HCT116 (cell line): ENCODE measurements at regions not wholly inside any gene's neighbourhood (a gene's known extent, or its start where the extent isn't known, plus 50 kb on each side); places are given as distances from the start of the nearest gene placed in this dataset.

Experiments used
- ATAC-seq: fragments of 200-7000 bp; cut with Tn5 transposase; 2 replicates; pipeline ENCODE4 v1.9.1; 2020; ENCODE audit warnings: mild to moderate bottlenecking, moderate library complexity
- BruUV-seq: library from RNA; stranded (reverse); fragments of 400-500 nt; replicated peaks from 2 replicates; lab custom pipeline; 2021; lab: Mats Ljungman, UMichigan
- CTCF ChIA-PET: fragments of 300-600 bp; sonication (Branson Sonifier 250); formaldehyde crosslinking; loops from one replicate; lab custom pipeline; 2021; ENCODE audit warnings: antibody characterized with exemption; lab: Charles Lee
- POLR2A ChIA-PET: fragments of 300-600, 350-600 bp; sonication (Branson Sonifier 250); formaldehyde crosslinking; loops from one replicate; lab custom pipeline; 2021; ENCODE audit warnings: antibody characterized with exemption; lab: Charles Lee
- RAD21 ChIA-PET, 2 experiments: fragments of 300-600 bp; sonication (Branson Sonifier 250); formaldehyde crosslinking; loops; one replicate each; lab custom pipeline; 2023; ENCODE audit warnings: low total read pairs in 2 of 2; ENCODE audit not compliant: uncharacterized antibody in 2 of 2, unreplicated experiment in 2 of 2, low non-redundant PET in 1 of 2; lab: Charles Lee
- DNase-seq: peaks from one replicate; pipeline ENCODE4 v3.0.0-alpha.2; 2010; ENCODE audit warnings: low read depth, low spot score
- H2AFZ ChIP-seq: fragments of 200-600 bp; shearing (Covaris generic), sonication (generic); 2 replicates; pipeline ENCODE4 v1.6.1; 2017; ENCODE audit warnings: low read depth, mixed run types, mixed read lengths, antibody characterized with exemption, low read length; ENCODE audit not compliant: poor library complexity, severe bottlenecking
- H3K27ac ChIP-seq: 2 replicates; pipeline ENCODE4 v1.5.1; 2012; ENCODE audit warnings: low read depth, low read length
- H3K27me3 ChIP-seq: fragments of 200-600 bp; sonication (generic); 2 replicates; pipeline ENCODE4 v1.6.1; 2016; ENCODE audit warnings: mixed run types, low read length, mixed read lengths; ENCODE audit not compliant: insufficient read depth
- H3K36me3 ChIP-seq, 2 experiments: fragments of 200-500 bp in 1 of 2; fragments of 200-600 bp in 1 of 2; sonication (Bioruptor generic) in 1 of 2; sonication (generic) in 1 of 2; 2 replicates each; pipeline versions ENCODE4 v1.5.1 to v1.6.1; 2014 to 2016; ENCODE audit warnings: low read length in 2 of 2, inconsistent platforms in 1 of 2, mixed read lengths in 1 of 2, mixed run types in 1 of 2; ENCODE audit not compliant: insufficient read depth in 2 of 2, control insufficient read depth in 1 of 2
- H3K4me1 ChIP-seq, 2 experiments: fragments of 200-600 bp in 1 of 2; sonication (generic) in 1 of 2; 2 replicates each; pipeline versions ENCODE4 v1.5.1 to v1.6.1; 2012 to 2017; ENCODE audit warnings: low read length in 2 of 2, inconsistent platforms in 1 of 2, mild to moderate bottlenecking in 1 of 2, mixed read lengths in 1 of 2, mixed run types in 1 of 2, moderate library complexity in 1 of 2; ENCODE audit not compliant: insufficient read depth in 2 of 2, control insufficient read depth in 1 of 2
- H3K4me2 ChIP-seq: fragments of 200-600 bp; sonication (generic); 2 replicates; pipeline ENCODE4 v1.6.1; 2017; ENCODE audit warnings: mixed run types, low read length, mixed read lengths
- H3K4me3 ChIP-seq, 2 experiments: fragments of 200-600 bp in 1 of 2; sonication (generic) in 1 of 2; replicated peaks in 1 of 2; 2 replicates each; pipeline ENCODE4 v1.5.1; 2011 to 2016; ENCODE audit warnings: low read length in 2 of 2, control low read depth in 1 of 2, low read depth in 1 of 2, mild to moderate bottlenecking in 1 of 2, mixed read lengths in 1 of 2, mixed run types in 1 of 2
- H3K79me2 ChIP-seq: fragments of 200-600 bp; sonication (generic); 2 replicates; pipeline ENCODE4 v1.6.1; 2017; ENCODE audit warnings: mild to moderate bottlenecking, mixed run types, low read length, moderate library complexity, mixed read lengths; ENCODE audit not compliant: insufficient read depth
- H3K9ac ChIP-seq: fragments of 200-600 bp; sonication (generic); 2 replicates; pipeline ENCODE4 v1.6.1; 2016; ENCODE audit warnings: low read length, mixed read lengths
- H3K9me2 ChIP-seq: fragments of 200-600 bp; sonication (generic), shearing (Covaris generic); 2 replicates; pipeline ENCODE4 v1.6.1; 2017; ENCODE audit warnings: mixed run types, mild to moderate bottlenecking, moderate library complexity; ENCODE audit not compliant: insufficient read depth
- H3K9me3 ChIP-seq, 2 experiments: fragments of 200-500 bp in 1 of 2; fragments of 200-600 bp in 1 of 2; sonication (Bioruptor generic) in 1 of 2; sonication (generic) in 1 of 2; 2 replicates each; pipeline ENCODE4 v1.6.1; 2014 to 2017; ENCODE audit warnings: low read length in 2 of 2, mixed read lengths in 2 of 2, inconsistent platforms in 1 of 2, low read depth in 1 of 2, mild to moderate bottlenecking in 1 of 2, mixed run types in 1 of 2, moderate library complexity in 1 of 2; ENCODE audit not compliant: control insufficient read depth in 1 of 2, insufficient read depth in 1 of 2
- H4K20me1 ChIP-seq: fragments of 200-600 bp; sonication (generic), shearing (Covaris generic); 2 replicates; pipeline ENCODE4 v1.6.1; 2017; ENCODE audit warnings: mixed run types, mild to moderate bottlenecking, moderate library complexity; ENCODE audit not compliant: insufficient read depth
- CBX3 ChIP-seq: IDR thresholded peaks from 2 replicates; pipeline ENCODE4 v1.6.1; 2012; ENCODE audit warnings: low read depth
- CTCF ChIP-seq, 3 experiments: fragments of 200-600 bp in 1 of 3; sonication (generic) in 1 of 3; IDR thresholded peaks in 2 of 3; conservative IDR thresholded peaks in 1 of 3; 2 replicates each; pipeline ENCODE4 v1.5.1; 2012 to 2017; ENCODE audit warnings: low read depth in 2 of 3, low read length in 2 of 3, antibody characterized with exemption in 1 of 3, borderline replicate concordance in 1 of 3, control low read depth in 1 of 3, mild to moderate bottlenecking in 1 of 3, mixed read lengths in 1 of 3, mixed run types in 1 of 3, moderate library complexity in 1 of 3; ENCODE audit not compliant: insufficient read depth in 1 of 3
- EGR1 ChIP-seq: IDR thresholded peaks from 2 replicates; pipeline ENCODE4 v1.6.1; 2012; ENCODE audit warnings: low read depth
- EZH2 ChIP-seq: fragments of 200-600 bp; sonication (generic); IDR thresholded peaks from 2 replicates; pipeline ENCODE4 v1.6.1; 2017; ENCODE audit warnings: antibody characterized with exemption, mixed run types
- EZH2phosphoT487 ChIP-seq: fragments of 200-600 bp; IDR thresholded peaks from 2 replicates; pipeline ENCODE4 v1.6.1; 2018; ENCODE audit warnings: antibody characterized with exemption, borderline replicate concordance
- FOSL1 ChIP-seq: IDR thresholded peaks from 2 replicates; pipeline ENCODE4 v1.6.1; 2012; ENCODE audit warnings: low read depth
- MAX ChIP-seq: IDR thresholded peaks from 2 replicates; pipeline ENCODE4 v1.6.1; 2012
- POLR2A ChIP-seq: IDR thresholded peaks from 2 replicates; pipeline ENCODE4 v1.7.0; 2011; ENCODE audit warnings: borderline replicate concordance; ENCODE audit not compliant: insufficient read depth, insufficient read length; ENCODE audit errors: extremely low read depth
- RAD21 ChIP-seq: IDR thresholded peaks from 2 replicates; pipeline ENCODE4 v1.6.1; 2012; ENCODE audit warnings: low read depth, mild to moderate bottlenecking
- SRF ChIP-seq: IDR thresholded peaks from 2 replicates; pipeline ENCODE4 v1.6.1; 2012; ENCODE audit warnings: low read depth
- TCF7L2 ChIP-seq: IDR thresholded peaks from 2 replicates; pipeline ENCODE4 v1.7.0; 2011; ENCODE audit warnings: borderline replicate concordance, inconsistent platforms; ENCODE audit not compliant: insufficient read depth, insufficient read length; ENCODE audit errors: extremely low read depth
- intact Hi-C: fragments of 100-400 bp; cut with micrococcal nuclease; formaldehyde crosslinking; loops from 2 replicates; pipeline ENCODE4 v1.10.0; 2022
- TF ChIP-seq, protein P1 (sequence below): IDR thresholded peaks from 2 replicates; pipeline ENCODE4 v1.6.1; 2011; ENCODE audit warnings: mild to moderate bottlenecking, low read length, moderate library complexity; ENCODE audit not compliant: insufficient replicate concordance; ENCODE audit errors: extremely low read depth

DNA sequence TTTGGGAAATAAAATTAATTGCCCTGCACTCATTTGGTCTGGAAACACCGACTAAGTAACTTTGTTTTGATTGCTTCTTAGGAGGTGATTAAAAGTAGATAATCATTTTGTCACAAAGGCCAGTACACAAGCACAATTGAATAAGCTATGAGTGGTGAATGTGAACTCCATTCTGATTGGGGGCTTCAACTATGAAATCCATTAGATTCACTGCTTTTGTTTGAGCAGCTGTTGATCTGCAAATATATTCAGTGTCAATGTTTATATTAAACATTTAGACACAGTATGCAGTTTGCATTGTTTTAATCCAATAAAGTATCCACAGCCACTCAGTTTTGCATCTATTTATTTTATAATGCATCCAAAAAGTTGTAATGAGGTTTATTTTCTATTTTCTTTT lies 817.5 kb downstream of the CDH11 start:
- Histone ChIP-seq H3K9ac (no peak overlapping the region), H3K4me2 (no peak overlapping the region), H3K79me2 (no peaks in the 10 kb centered on the region), H3K4me1 (no peaks in the 10 kb centered on the region), H3K36me3 (no peaks in the 10 kb centered on the region), H3K27me3 (no peaks in the 10 kb centered on the region), H3K27ac (no peak overlapping the region), H4K20me1 (no peaks in the 10 kb centered on the region), H3K4me3 (no peak overlapping the region), H2AFZ (no peak overlapping the region), H3K9me3 (peaks cover 6 to 15% of the 10 kb centered on the region in 2 experiments; a peak in 2 of 4 replicates), H3K9me2 (no peaks in the 10 kb centered on the region)
- no TSS peak for BruUV-seq
- ChIA-PET RAD21 (no interaction called here), POLR2A (no interaction called here), CTCF (no interaction called here)
- intact Hi-C loops: no loop called here
- ATAC-seq (no peak), DNase-seq (no peak)
- TF ChIP-seq, protein P1, sequence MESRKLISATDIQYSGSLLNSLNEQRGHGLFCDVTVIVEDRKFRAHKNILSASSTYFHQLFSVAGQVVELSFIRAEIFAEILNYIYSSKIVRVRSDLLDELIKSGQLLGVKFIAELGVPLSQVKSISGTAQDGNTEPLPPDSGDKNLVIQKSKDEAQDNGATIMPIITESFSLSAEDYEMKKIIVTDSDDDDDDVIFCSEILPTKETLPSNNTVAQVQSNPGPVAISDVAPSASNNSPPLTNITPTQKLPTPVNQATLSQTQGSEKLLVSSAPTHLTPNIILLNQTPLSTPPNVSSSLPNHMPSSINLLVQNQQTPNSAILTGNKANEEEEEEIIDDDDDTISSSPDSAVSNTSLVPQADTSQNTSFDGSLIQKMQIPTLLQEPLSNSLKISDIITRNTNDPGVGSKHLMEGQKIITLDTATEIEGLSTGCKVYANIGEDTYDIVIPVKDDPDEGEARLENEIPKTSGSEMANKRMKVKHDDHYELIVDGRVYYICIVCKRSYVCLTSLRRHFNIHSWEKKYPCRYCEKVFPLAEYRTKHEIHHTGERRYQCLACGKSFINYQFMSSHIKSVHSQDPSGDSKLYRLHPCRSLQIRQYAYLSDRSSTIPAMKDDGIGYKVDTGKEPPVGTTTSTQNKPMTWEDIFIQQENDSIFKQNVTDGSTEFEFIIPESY: no peak
- TF ChIP-seq CTCF (IDR thresholded peaks at IDR 0.05 in 2 of 3, conservative IDR thresholded peaks at IDR 0.05 in 1 of 3; ENCODE audit: borderline replicate concordance in 1 of 3, insufficient read depth in 1 of 3, low read depth in 2 of 3, low read length in 2 of 3) (no peak), EGR1 (no peak), TCF7L2 (no peak), RAD21 (no peak), CBX3 (no peak), MAX (no peak), FOSL1 (no peak), POLR2A (no peak), SRF (no peak), EZH2 (no peak), EZH2phosphoT487 (no peak)
